Vagina (tissue), 2 donors: ENCODE measurements at regions not wholly inside any gene's neighbourhood (a gene's known extent, or its start where the extent isn't known, plus 50 kb on each side); places are given as distances from the start of the nearest gene placed in this dataset.

Experiments
- DNase-seq, 2 donors: peaks; one replicate each; pipeline ENCODE4 v3.0.0-alpha.2; 2017; ENCODE audit errors: extremely low spot score in 2 of 2
- H3K27ac ChIP-seq: fragments of 200-600 bp; sonication (generic); one replicate; pipeline ENCODE4 v1.5.1; 2019
- H3K27me3 ChIP-seq: fragments of 200-600 bp; sonication (generic); one replicate; pipeline ENCODE4 v1.5.1; 2019
- H3K36me3 ChIP-seq, 2 donors: fragments of 200-600 bp; sonication (generic); one replicate each; pipeline ENCODE4 v1.5.1; 2017 to 2019
- H3K4me1 ChIP-seq: fragments of 200-600 bp; sonication (generic); one replicate; pipeline ENCODE4 v1.5.1; 2019
- H3K4me3 ChIP-seq, 2 donors: fragments of 200-600 bp; sonication (generic); 1 replicate in 1 of 2; 2 replicates in 1 of 2; pipeline ENCODE4 v1.5.1; 2016 to 2019
- H3K9me3 ChIP-seq: fragments of 200-600 bp; sonication (generic); one replicate; pipeline ENCODE4 v1.5.1; 2019
- POLR2A ChIP-seq, 2 donors: fragments of 450-650 bp; IDR thresholded peaks; one replicate each; pipeline ENCODE4 v1.6.1; 2017; ENCODE audit warnings: antibody characterized with exemption in 2 of 2, mild to moderate bottlenecking in 2 of 2, moderate library complexity in 2 of 2
- POLR2AphosphoS5 ChIP-seq, 2 donors: sonication (generic); formaldehyde crosslinking; IDR thresholded peaks; one replicate each; pipeline ENCODE4 v1.9.0; 2017; ENCODE audit warnings: antibody characterized with exemption in 2 of 2, mild to moderate bottlenecking in 2 of 2, low read depth in 1 of 2; ENCODE audit not compliant: insufficient read depth in 1 of 2
- intact Hi-C: fragments of 100-400 bp; cut with DNase I; formaldehyde crosslinking; loops from one replicate; pipeline ENCODE4 v1.15.1; 2023
- TF ChIP-seq, protein P1 (sequence below), 3 experiments: fragments of 450-650 bp in 2 of 3; fragments of 200-600 bp in 1 of 3; sonication (generic) in 1 of 3; IDR thresholded peaks; one replicate each; pipeline ENCODE4 v1.5.1; 2017 to 2019; ENCODE audit warnings: antibody characterized with exemption in 3 of 3, mild to moderate bottlenecking in 2 of 3, moderate library complexity in 2 of 3

DNA sequence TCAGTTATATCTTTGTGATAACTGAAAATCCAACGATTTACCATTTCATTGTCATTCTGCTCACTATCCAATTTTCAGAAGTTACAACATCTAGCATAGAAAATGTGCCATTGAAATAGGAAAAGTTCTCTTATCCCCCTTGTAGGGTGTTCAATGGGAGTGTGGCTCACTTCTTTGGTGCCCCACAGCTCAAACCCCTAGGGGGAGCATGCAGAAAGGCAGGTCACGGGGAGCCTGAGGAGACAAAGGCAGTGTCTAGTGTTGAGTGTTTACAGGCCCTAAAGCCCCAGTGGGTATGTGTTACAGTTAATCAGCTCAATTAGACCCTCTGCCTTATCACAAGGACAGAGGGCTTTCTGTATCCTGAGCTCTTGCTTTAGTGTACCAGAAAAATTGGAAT, 243.4 kb upstream of the GRID2 start:
- no peak overlapping the region for H3K4me3 ChIP-seq
- no peaks in the 10 kb centered on the region for H3K4me1 ChIP-seq
- intact Hi-C loops: no loop called here
- H3K9me3 ChIP-seq: no peaks in the 10 kb centered on the region
- DNase-seq: no peak
- H3K27me3 ChIP-seq: no peaks in the 10 kb centered on the region
- no peaks in the 10 kb centered on the region for H3K36me3 ChIP-seq
- H3K27ac ChIP-seq: no peak overlapping the region
- TF ChIP-seq POLR2A (IDR thresholded peaks at IDR 0.05): no peak
- TF ChIP-seq, protein P1, sequence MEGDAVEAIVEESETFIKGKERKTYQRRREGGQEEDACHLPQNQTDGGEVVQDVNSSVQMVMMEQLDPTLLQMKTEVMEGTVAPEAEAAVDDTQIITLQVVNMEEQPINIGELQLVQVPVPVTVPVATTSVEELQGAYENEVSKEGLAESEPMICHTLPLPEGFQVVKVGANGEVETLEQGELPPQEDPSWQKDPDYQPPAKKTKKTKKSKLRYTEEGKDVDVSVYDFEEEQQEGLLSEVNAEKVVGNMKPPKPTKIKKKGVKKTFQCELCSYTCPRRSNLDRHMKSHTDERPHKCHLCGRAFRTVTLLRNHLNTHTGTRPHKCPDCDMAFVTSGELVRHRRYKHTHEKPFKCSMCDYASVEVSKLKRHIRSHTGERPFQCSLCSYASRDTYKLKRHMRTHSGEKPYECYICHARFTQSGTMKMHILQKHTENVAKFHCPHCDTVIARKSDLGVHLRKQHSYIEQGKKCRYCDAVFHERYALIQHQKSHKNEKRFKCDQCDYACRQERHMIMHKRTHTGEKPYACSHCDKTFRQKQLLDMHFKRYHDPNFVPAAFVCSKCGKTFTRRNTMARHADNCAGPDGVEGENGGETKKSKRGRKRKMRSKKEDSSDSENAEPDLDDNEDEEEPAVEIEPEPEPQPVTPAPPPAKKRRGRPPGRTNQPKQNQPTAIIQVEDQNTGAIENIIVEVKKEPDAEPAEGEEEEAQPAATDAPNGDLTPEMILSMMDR (IDR thresholded peaks at IDR 0.05): no peak
- no peak for TF ChIP-seq POLR2AphosphoS5 (IDR thresholded peaks at IDR 0.05; ENCODE audit: insufficient read depth in 1 of 2, low read depth in 1 of 2)

DNA sequence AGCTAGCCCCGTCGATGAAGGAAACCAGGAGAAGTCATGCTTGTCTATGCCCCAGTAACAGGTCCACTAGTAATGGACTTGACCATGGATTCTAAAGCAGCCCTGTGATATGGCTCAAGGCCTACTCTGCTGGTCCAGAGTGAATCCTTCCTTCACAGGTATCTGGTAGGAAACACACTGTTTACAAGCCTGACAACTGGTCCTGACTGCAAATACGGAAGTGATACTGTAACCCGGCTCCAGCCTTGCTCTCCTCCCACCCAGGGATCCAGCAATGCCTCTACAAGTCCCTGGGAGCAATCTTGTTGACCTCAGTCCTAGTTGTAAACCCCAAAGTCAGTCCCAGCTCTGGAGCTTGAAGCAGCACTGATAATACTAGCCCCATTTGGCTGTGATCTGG, 239.2 kb upstream of the GRID2 start:
- intact Hi-C loops: no loop called here

DNA sequence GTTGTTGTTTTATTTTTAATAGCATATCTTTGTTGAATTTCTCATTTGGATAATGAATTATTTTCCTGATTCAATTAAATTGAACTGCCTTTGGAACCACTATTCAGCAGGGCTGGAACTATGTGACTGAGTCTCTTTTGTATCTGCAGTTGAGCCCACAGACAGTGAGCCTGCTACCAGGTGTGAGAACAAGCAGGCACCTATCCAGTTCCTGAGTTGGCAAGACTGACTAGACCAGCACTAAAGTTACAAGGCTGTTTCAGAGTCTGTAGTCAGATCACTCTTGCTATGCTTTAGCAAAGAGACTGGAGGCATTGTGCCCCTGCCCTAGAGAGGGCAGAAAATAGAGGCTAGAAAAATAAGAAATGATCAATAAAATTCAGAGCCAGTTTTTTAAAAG, 237.3 kb upstream of the GRID2 start:
- H3K4me1 ChIP-seq: no peaks in the 10 kb centered on the region
- no peak for DNase-seq
- H3K27me3 ChIP-seq: no peaks in the 10 kb centered on the region
- H3K9me3 ChIP-seq: peaks cover 5% of the 10 kb centered on the region
- intact Hi-C loops: no loop called here
- H3K36me3 ChIP-seq: no peaks in the 10 kb centered on the region
- H3K27ac ChIP-seq: no peak overlapping the region
- TF ChIP-seq POLR2A (IDR thresholded peaks at IDR 0.05) (no peak), POLR2AphosphoS5 (IDR thresholded peaks at IDR 0.05; ENCODE audit: insufficient read depth in 1 of 2, low read depth in 1 of 2) (no peak)
- TF ChIP-seq, protein P1 (IDR thresholded peaks at IDR 0.05): no peak
- H3K4me3 ChIP-seq: no peak overlapping the region

More for the DNA sequence above, 239.2 kb upstream of the GRID2 start:
- no peak overlapping the region for H3K27ac ChIP-seq
- H3K36me3 ChIP-seq: no peaks in the 10 kb centered on the region
- H3K4me1 ChIP-seq: no peaks in the 10 kb centered on the region
- no peak overlapping the region for H3K4me3 ChIP-seq
- TF ChIP-seq POLR2A (IDR thresholded peaks at IDR 0.05): no peak
- TF ChIP-seq, protein P1 (IDR thresholded peaks at IDR 0.05): no peak
- TF ChIP-seq POLR2AphosphoS5 (IDR thresholded peaks at IDR 0.05; ENCODE audit: insufficient read depth in 1 of 2, low read depth in 1 of 2): no peak
- no peaks in the 10 kb centered on the region for H3K9me3 ChIP-seq
- no peak for DNase-seq
- H3K27me3 ChIP-seq: no peaks in the 10 kb centered on the region

DNA sequence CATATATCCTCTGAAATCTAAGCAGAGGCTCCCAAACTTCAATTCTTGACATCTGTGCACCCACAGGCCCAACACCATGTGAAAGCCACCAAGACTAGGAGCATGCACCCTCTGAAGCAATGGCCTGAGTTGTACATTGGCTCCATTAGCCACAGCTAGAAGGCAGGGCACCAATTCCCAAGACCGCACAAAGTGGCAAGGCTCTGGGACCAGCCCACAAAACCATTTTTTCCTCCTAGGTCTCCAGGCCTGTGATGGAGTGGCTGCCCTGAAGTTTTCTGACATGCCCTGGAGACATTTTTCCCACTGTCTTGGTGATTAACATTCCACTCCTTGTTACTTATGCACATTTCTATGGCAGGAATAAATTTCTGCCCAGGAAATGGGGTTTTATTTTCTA, 232.2 kb upstream of the GRID2 start:
- Histone ChIP-seq H3K27ac (no peak overlapping the region), H3K36me3 (no peaks in the 10 kb centered on the region), H3K9me3 (peaks cover 7% of the 10 kb centered on the region), H3K27me3 (no peaks in the 10 kb centered on the region), H3K4me3 (no peak overlapping the region), H3K4me1 (no peaks in the 10 kb centered on the region)
- DNase-seq: no peak
- intact Hi-C loops: no loop called here
- TF ChIP-seq POLR2A (IDR thresholded peaks at IDR 0.05) (no peak), POLR2AphosphoS5 (IDR thresholded peaks at IDR 0.05; ENCODE audit: insufficient read depth in 1 of 2, low read depth in 1 of 2) (no peak)
- TF ChIP-seq, protein P1 (IDR thresholded peaks at IDR 0.05): no peak

DNA sequence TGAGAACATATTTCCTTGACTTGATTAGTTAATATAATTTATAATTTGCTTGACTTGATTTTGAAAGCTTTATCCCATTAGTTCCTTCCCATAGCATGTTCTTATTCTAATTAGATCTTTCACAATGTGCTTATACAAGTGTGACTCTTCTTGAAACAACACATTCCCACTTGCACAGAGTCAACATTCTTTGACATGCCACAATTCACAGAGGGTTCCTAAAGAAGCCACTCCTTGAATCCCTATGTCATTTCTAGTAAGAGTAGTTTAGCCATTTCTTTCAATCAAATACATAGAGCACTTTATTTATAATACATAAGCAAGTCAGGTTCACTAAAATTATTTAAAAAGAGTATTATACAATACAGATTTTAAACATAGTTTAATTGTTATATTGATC, 228.9 kb upstream of the GRID2 start:
- intact Hi-C loops: no loop called here
- peaks cover 7% of the 10 kb centered on the region for H3K9me3 ChIP-seq
- DNase-seq: no peak

More for the DNA sequence above, 228.9 kb upstream of the GRID2 start:
- Histone ChIP-seq H3K27me3 (no peaks in the 10 kb centered on the region), H3K4me3 (no peak overlapping the region), H3K27ac (no peak overlapping the region), H3K4me1 (no peaks in the 10 kb centered on the region), H3K36me3 (no peaks in the 10 kb centered on the region)
- TF ChIP-seq, protein P1 (IDR thresholded peaks at IDR 0.05): no peak
